ENCODE measurements at regions not wholly inside any gene's neighbourhood (a gene's known extent, or its start where the extent isn't known, plus 50 kb on each side); places are given as distances from the start of the nearest gene placed in this dataset.

- no peak for DNase-seq (ENCODE audit: low read depth in 1 of 2, low spot score in 1 of 2)
Measured at GRCh38 chr3:59422312-59422711, 372.5 kb upstream of the CFAP20DC start.

- no peak for DNase-seq (ENCODE audit: low read depth in 1 of 2, low spot score in 1 of 2)
Measured at GRCh38 chr3:59418836-59419235, 369.0 kb upstream of the CFAP20DC start.

DNA sequence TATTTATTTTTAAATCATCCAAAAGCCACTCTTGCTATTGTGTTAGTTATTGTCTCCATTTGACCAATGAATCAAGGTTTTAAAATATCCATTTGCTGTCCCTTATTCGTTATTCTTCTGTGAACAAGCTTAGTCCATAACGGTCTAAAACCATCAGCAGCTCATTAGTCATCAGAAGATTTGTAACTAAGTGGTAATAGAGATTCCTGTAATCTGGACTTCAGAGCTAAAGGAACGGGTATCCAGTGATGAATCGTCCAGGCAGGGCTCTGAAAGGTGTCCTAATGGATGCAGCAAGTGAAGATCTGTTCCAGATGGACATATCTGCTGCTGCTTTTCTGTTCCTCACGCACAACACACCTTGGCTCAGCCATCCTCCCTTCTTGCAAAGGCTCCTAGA, 362.7 kb upstream of the CFAP20DC start:
- DNase-seq (ENCODE audit: low read depth in 1 of 2, low spot score in 1 of 2) = no peak

GRCh38 chr3:59411694-59412093, 361.9 kb upstream of the CFAP20DC start:
- no peak for DNase-seq (ENCODE audit: low read depth in 1 of 2, low spot score in 1 of 2)

GRCh38 chr3:59411186-59411585, 361.4 kb upstream of the CFAP20DC start:
- DNase-seq (ENCODE audit: low read depth in 1 of 2, low spot score in 1 of 2) = no peak

DNA sequence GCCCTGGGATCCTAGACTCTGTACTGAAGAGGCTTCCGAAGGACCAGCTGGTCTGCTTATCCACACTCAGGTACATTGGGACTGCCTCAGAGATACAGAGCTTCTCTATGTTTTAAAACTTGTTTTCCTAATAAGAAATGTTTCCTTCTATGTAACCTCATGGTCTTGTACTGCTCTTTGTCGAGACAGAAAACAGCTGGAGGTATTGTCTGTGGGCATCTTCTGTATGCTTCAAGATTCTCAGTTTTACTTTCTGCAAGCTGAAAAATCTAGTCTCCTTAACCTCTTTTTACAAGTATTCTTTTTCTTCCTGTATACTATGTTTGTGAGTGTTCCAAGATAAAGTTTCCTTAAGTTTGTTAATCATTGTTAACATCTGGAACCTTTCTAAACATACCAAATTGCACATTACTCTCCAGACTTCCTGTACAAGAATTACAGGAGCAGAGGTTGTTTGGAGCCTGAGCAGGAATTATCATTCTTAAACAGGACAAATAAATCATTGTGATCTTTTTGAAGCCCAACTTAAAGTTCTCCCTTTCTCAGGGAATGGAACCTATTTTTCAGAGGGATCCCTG, 358.3 kb upstream of the CFAP20DC start:
- DNase-seq (ENCODE audit: low read depth in 1 of 2, low spot score in 1 of 2) = no peak

GRCh38 chr3:59407425-59407824, 357.6 kb upstream of the CFAP20DC start:
- no peak for DNase-seq (ENCODE audit: low read depth in 1 of 2, low spot score in 1 of 2)

GRCh38 chr3:59406943-59407342, 357.1 kb upstream of the CFAP20DC start:
- no peak for DNase-seq (ENCODE audit: low read depth in 1 of 2, low spot score in 1 of 2)

DNA sequence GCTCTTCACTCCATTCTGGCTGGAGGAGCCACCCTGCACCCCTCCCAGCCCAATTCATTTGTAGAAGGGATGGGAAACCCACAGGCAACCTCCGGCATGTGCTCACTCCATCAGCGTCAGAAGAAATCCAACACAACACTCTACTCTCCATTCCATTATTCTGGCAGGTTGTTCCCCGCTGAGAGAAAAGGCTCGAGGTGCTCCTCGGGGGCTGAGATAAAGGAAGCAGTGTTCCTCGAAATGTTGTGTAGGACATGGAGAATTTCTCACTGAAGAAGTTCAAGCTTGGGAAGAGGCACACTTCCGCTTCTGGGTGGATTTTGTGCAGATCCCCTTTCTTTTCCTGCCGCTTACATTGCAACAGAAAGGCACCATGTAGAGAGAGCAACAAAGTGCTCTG, 355.0 kb upstream of the CFAP20DC start:
- DNase-seq (ENCODE audit: low read depth in 1 of 2, low spot score in 1 of 2) = no peak

DNA sequence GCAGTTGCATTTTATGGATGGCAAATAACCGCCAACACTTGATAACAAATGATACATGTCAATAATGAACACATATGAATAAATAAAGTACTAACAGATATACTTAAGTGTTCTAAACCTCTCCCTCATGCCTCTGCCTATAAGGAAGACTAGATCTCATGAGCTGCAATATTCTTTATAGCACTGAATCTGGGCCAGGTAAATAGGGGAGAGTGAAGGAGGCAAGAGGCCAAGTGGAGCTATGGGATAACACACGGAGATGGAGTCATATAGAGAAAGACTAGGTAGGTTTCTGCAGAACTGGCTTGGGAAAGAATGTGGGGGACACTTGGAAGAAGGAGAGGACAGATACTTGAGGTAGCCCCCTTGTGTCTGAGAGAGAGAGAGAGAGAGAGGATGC, 354.2 kb upstream of the CFAP20DC start:
- no peak for DNase-seq (ENCODE audit: low read depth in 1 of 2, low spot score in 1 of 2)

DNA sequence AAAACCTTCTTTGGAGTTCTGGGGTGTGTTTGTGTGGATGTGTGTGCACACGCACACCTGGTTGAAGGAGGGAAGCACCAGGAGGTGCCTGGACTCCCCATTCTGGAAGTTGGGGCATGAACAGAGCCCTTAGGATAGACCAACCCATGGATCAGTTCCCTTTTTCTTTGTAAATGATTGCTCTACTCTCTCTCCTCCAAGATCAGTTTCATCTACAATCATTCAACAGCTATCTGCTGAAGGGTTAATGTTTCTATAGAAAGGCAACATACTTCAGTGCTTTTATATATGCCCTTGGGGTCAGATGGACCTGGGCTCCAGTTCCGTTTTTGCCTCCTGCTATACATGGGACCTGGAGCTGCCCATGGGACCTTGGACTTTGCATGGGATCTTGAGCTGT, 352.1 kb upstream of the CFAP20DC start:
- DNase-seq (ENCODE audit: low read depth in 1 of 2, low spot score in 1 of 2) = no peak

DNA sequence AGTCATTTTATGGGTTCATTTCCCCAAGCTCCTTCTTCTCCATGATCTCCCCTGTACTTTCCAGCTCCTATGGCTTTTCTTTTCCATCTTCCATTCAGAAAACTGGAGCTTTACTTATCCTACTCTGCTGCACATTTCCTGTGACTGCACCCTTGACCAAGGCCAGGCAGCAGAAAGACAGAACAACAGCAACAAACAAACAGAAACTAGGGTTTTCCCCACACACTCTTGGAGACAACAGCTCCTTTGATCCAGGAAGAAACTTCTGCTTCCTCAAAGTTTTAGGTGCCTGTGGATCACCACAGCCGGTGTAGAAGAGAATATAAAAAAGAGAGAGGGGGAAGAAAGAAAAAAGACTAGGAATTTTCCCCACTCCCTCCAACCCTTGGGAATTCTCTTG, 342.3 kb upstream of the CFAP20DC start:
- DNase-seq (ENCODE audit: low read depth in 1 of 2, low spot score in 1 of 2) = no peak

DNA sequence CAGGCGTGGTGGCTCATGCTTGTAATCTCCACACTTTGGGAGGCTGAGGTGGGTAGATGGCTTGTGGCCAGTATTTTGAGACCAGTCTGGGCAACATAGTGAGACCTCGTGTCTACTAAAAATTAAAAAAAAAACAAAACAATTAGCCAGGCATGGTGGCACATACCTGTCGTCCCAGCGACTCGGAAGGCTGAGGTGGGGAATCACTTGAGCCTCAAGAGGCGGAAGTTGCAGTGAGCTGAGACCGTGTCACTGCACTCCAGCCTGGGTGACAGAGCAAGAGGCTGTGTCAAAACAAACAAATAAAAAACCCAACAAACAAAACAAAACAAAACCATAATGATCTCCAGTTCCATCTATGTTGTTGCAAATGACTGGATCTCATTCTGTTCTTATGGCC, 341.3 kb upstream of the CFAP20DC start:
- no peak for DNase-seq (ENCODE audit: low read depth in 1 of 2, low spot score in 1 of 2)

- DNase-seq (ENCODE audit: low read depth in 1 of 2, low spot score in 1 of 2) = no peak
Measured at GRCh38 chr3:59388555-59389270, 338.9 kb upstream of the CFAP20DC start.

DNA sequence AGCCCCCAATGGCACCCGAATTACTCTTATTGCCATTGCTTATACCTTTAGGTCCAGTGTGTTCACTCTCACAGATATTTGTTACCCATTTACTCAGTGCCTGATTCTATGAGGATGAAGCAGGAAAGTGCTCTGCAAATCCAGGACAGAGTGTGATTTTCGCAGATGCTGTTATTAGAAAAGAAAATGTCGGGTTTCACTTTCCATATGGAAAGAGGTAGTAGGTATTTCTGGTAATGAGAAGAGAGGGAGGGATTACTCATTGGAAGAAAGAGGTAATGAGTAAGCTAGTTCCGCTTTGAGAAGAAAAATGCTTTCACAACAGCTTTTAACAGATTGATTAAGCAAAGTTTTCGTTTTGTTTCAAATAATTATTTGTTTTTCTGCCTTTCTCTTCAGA, 336.3 kb upstream of the CFAP20DC start:
- DNase-seq (ENCODE audit: low read depth in 1 of 2, low spot score in 1 of 2) = no peak

DNA sequence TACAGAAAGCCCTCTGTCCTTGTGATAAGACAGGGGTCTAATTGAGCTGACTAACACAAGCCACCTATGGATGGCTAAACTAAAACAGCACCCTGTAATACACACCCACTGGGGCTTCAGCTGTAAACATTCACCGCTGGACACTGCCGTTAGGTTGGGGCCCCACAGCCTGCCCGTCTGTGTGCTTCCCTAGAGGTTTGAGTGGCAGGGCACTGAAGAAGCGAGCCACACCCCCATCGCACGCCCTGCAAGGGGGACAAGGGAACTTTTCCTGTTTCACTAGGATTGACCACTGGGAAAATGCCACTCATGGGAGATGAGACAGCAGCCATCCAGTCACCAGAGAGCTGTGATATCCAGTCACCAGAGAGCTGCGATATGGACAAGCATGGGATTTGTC, 335.7 kb upstream of the CFAP20DC start:
- no peak for DNase-seq (ENCODE audit: low read depth in 1 of 2, low spot score in 1 of 2)

GRCh38 chr3:59381282-59381681, 331.5 kb upstream of the CFAP20DC start:
- no peak for DNase-seq (ENCODE audit: low read depth in 1 of 2, low spot score in 1 of 2)

- DNase-seq (ENCODE audit: low read depth in 1 of 2, low spot score in 1 of 2) = no peak
Measured at GRCh38 chr3:59380146-59380545, 330.3 kb upstream of the CFAP20DC start.

GRCh38 chr3:59374818-59375211, 325.0 kb upstream of the CFAP20DC start:
- DNase-seq (ENCODE audit: low read depth in 1 of 2, low spot score in 1 of 2) = no peak

GRCh38 chr3:59374091-59374817, 324.4 kb upstream of the CFAP20DC start:
- no peak for DNase-seq (ENCODE audit: low read depth in 1 of 2, low spot score in 1 of 2)

DNA sequence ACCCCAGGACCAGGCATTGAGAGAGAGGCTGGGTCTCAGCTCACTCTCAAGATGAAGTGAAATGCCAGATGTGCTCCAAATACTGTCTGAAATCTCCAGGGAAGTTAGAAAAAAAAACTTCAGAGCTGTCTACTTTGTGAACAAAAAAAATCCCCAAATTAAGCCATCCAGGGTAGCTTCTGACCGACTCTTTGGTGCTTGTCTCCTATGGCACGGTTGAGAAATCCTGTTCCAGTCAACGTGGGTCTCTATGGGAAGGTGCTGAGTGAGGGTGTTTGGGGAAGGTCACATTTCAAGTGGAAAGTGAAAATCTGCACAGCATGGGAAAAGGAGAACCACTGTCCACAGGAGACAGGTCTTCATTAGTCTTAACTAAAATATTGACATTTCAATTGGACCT, 322.5 kb upstream of the CFAP20DC start:
- no peak for DNase-seq (ENCODE audit: low read depth in 1 of 2, low spot score in 1 of 2)

DNA sequence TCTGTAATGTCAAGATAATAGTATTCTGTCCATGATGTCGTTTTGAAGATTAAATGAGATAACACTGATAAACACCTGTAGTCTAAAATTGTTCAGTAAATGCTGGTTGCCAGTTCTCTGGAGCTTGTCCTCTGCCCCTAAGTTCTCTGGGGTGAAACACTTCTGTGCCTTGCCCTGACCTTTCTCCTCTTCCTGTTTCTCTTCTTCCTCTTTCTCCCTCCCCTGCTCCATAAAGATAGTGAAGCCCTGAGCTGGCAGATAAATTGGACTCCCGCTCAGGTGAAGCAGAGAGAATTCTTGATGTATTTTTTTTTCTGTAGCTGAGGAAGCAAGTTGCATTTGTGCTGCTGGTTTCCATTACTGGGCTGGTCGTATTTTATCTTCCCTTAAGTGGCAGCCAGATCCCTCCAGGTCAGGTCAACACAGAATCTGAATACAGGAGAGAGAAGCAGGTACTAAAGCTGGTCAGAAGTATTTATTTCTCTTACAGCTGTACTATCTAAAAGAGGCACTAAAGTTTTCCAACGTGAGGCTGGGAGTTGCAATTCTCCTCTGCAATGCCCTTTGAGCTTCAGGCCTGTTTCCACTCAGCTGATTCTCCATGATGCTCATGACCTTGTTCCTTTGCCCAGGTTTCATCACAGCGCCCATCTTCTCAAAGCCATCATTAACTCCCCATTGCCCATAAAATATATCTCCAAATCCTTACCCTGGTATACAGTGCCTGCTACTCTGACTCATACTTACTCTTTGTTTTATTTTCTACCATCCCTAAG, 319.3 kb upstream of the CFAP20DC start:
- DNase-seq (ENCODE audit: low read depth in 1 of 2, low spot score in 1 of 2) = no peak
